ENCODE measurements at regions not wholly inside any gene's neighbourhood (a gene's known extent, or its start where the extent isn't known, plus 50 kb on each side); places are given as distances from the start of the nearest gene placed in this dataset.

DNA sequence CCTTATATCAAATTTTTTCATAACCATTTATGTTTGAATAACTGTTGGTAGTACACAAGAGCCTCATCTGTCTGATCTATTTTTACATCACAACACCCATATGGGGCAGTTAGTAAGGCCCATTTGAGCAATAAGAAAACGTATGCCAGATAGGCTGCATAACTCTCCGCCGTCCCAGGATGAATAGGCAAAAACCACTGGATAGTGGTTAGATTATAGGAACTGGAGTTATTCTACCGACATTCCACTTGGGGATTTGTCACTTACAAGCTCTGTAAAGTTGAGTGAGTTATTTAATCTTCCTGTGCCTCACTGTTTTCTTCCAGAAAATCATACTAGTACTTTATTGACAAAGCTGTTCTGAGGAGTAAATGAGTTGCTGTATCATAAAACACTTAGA lies 881.9 kb downstream of the QKI start:
- TF ChIP-seq, protein P1, sequence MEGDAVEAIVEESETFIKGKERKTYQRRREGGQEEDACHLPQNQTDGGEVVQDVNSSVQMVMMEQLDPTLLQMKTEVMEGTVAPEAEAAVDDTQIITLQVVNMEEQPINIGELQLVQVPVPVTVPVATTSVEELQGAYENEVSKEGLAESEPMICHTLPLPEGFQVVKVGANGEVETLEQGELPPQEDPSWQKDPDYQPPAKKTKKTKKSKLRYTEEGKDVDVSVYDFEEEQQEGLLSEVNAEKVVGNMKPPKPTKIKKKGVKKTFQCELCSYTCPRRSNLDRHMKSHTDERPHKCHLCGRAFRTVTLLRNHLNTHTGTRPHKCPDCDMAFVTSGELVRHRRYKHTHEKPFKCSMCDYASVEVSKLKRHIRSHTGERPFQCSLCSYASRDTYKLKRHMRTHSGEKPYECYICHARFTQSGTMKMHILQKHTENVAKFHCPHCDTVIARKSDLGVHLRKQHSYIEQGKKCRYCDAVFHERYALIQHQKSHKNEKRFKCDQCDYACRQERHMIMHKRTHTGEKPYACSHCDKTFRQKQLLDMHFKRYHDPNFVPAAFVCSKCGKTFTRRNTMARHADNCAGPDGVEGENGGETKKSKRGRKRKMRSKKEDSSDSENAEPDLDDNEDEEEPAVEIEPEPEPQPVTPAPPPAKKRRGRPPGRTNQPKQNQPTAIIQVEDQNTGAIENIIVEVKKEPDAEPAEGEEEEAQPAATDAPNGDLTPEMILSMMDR (IDR thresholded peaks at IDR 0.05; ENCODE audit: unreplicated experiment), result no peak
- Mint-ChIP-seq H3K27me3 (ENCODE audit: unreplicated experiment) (peaks cover 1% of the 10 kb centered on the region), H3K4me3 (ENCODE audit: unreplicated experiment) (no peak overlapping the region), H3K27ac (ENCODE audit: unreplicated experiment) (no peak overlapping the region), H3K4me1 (ENCODE audit: unreplicated experiment) (no peaks in the 10 kb centered on the region), H3K36me3 (ENCODE audit: low read depth, unreplicated experiment) (no peaks in the 10 kb centered on the region), H3K9me3 (ENCODE audit: unreplicated experiment) (no peaks in the 10 kb centered on the region)
- DNase-seq (ENCODE audit: low spot score), result no peak

DNA sequence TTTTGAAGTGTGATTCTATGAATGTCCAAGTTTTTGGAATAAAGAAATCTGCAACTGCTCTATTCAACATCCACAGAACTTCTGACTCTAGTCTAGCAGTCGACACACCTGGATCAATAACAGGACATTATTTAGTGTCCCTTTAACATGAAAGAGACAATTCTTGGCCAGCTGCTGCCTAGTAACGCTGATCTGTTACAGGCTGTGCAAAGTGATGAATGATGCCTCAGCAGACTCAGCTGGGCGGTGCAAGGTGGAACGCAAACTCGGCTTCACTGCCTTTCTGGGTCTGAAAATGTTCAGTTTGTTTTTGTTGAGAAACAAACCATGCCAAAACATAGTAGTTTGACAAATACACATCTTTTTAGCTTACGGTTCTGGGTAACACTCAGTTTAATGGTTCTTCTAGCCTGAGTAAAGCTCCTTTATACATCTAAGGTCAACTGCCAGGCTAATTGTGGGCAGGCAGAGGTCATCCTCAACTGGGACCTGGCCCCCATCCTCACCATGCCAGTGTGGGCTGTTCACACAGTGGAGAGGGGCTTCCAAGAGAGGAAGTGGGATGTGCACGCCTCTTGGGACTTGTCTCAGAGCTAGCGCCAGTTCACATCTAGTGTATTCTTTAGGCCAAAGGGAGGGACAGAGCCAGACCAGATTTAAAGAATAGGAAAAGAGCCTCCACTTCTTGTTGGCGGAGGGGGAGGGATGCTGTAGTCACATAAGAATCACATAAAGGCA lies 879.7 kb downstream of the QKI start:
- Mint-ChIP-seq H3K27ac (ENCODE audit: unreplicated experiment) (no peak overlapping the region), H3K4me1 (ENCODE audit: unreplicated experiment) (no peaks in the 10 kb centered on the region), H3K4me3 (ENCODE audit: unreplicated experiment) (no peak overlapping the region), H3K9me3 (ENCODE audit: unreplicated experiment) (no peaks in the 10 kb centered on the region), H3K27me3 (ENCODE audit: unreplicated experiment) (peaks cover 1% of the 10 kb centered on the region), H3K36me3 (ENCODE audit: low read depth, unreplicated experiment) (no peaks in the 10 kb centered on the region)
- DNase-seq (ENCODE audit: low spot score), result no peak
- TF ChIP-seq, protein P1 (IDR thresholded peaks at IDR 0.05; ENCODE audit: unreplicated experiment), result no peak

GRCh38 chr6:164291224-164291623 lies 876.7 kb downstream of the QKI start:
- Mint-ChIP-seq H3K27me3 (ENCODE audit: unreplicated experiment) (peaks cover 1% of the 10 kb centered on the region), H3K4me3 (ENCODE audit: unreplicated experiment) (no peak overlapping the region), H3K9me3 (ENCODE audit: unreplicated experiment) (no peaks in the 10 kb centered on the region), H3K27ac (ENCODE audit: unreplicated experiment) (no peak overlapping the region), H3K36me3 (ENCODE audit: low read depth, unreplicated experiment) (no peaks in the 10 kb centered on the region), H3K4me1 (ENCODE audit: unreplicated experiment) (no peaks in the 10 kb centered on the region)
- DNase-seq (ENCODE audit: low spot score), result no peak
- TF ChIP-seq, protein P1 (IDR thresholded peaks at IDR 0.05; ENCODE audit: unreplicated experiment), result no peak

GRCh38 chr6:164290101-164290500 lies 875.6 kb downstream of the QKI start:
- Mint-ChIP-seq H3K4me3 (ENCODE audit: unreplicated experiment) (no peak overlapping the region), H3K36me3 (ENCODE audit: low read depth, unreplicated experiment) (no peaks in the 10 kb centered on the region), H3K4me1 (ENCODE audit: unreplicated experiment) (no peaks in the 10 kb centered on the region), H3K27ac (ENCODE audit: unreplicated experiment) (no peak overlapping the region), H3K9me3 (ENCODE audit: unreplicated experiment) (no peaks in the 10 kb centered on the region), H3K27me3 (ENCODE audit: unreplicated experiment) (peaks cover 1% of the 10 kb centered on the region)
- TF ChIP-seq, protein P1 (IDR thresholded peaks at IDR 0.05; ENCODE audit: unreplicated experiment), result no peak
- DNase-seq (ENCODE audit: low spot score), result no peak

DNA sequence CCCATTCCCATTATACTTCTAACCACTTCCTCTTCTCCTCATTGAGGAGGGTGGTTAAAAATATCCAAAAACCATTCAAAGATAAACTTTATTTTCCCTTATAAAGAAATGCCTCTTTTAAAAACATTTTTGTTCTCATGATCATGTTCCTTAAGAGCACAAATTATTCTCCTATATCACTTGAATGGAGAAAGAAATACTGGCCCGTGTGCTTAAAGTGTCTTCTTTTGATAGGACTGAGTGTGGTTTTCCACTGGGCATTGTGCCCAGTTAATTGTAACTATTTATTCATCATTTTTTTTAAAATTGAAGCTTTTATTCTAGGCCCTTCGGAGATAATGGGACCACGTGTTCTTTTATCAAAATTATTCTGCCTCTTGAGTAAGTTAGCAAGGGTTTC lies 871.5 kb downstream of the QKI start:
- TF ChIP-seq, protein P1 (IDR thresholded peaks at IDR 0.05; ENCODE audit: unreplicated experiment), result no peak
- H3K36me3 Mint-ChIP-seq (ENCODE audit: low read depth, unreplicated experiment), result no peaks in the 10 kb centered on the region
- no peaks in the 10 kb centered on the region for H3K4me1 Mint-ChIP-seq (ENCODE audit: unreplicated experiment)
- H3K4me3 Mint-ChIP-seq (ENCODE audit: unreplicated experiment), result no peak overlapping the region
- H3K27me3 Mint-ChIP-seq (ENCODE audit: unreplicated experiment), result no peaks in the 10 kb centered on the region
- no peaks in the 10 kb centered on the region for H3K9me3 Mint-ChIP-seq (ENCODE audit: unreplicated experiment)
- H3K27ac Mint-ChIP-seq (ENCODE audit: unreplicated experiment), result no peak overlapping the region
- no peak for DNase-seq (ENCODE audit: low spot score)
